ENCODE measurements at regions not wholly inside any gene's neighbourhood (a gene's known extent, or its start where the extent isn't known, plus 50 kb on each side); places are given as distances from the start of the nearest gene placed in this dataset.
A peak's percentile ranks its signal among the peaks of the same experiment; 100 is the strongest.

GRCh38 chr5:20231040-20231439, 243.0 kb upstream of the CDH18 start:
- H3K4me1 ChIP-seq (ENCODE audit: control insufficient read depth in 5 of 5, insufficient read depth in 5 of 5, low read length in 5 of 5), result peaks cover 0 to 7% (median 0%) of the 10 kb centered on the region in 5 donors
- DNase-seq (peak in 2 of 3 donors; percentile 18), ATAC-seq (ENCODE audit: insufficient read depth, low FRiP score) (no peak)
- H3K27me3 ChIP-seq (ENCODE audit: control insufficient read depth in 3 of 3, insufficient read depth in 3 of 3, low read length in 2 of 3), result no peaks in the 10 kb centered on the region
- no peaks in the 10 kb centered on the region for H3K36me3 ChIP-seq (ENCODE audit: control insufficient read depth in 4 of 4, insufficient read depth in 4 of 4, low read length in 4 of 4)
- 77 to 85% methylated on average over 7 of the region's 7 CpGs for WGBS, 2 donors
- no peak overlapping the region for H3K27ac ChIP-seq (ENCODE audit: low read depth in 1 of 2, low read length in 1 of 2)
- H3K9ac ChIP-seq (ENCODE audit: insufficient read depth in 1 of 2, low read length in 2 of 2), result no peak overlapping the region
- no peak overlapping the region for H3K4me3 ChIP-seq
- H3K9me3 ChIP-seq (ENCODE audit: control insufficient read depth in 4 of 4, insufficient read depth in 3 of 4, low read length in 3 of 4), result no peaks in the 10 kb centered on the region
- no peak for TF ChIP-seq CTCF (IDR thresholded peaks at IDR 0.05; ENCODE audit: control extremely low read depth, extremely low read depth)

- H3K4me3 ChIP-seq, result no peak overlapping the region
- H3K4me1 ChIP-seq (ENCODE audit: control insufficient read depth in 5 of 5, insufficient read depth in 5 of 5, low read length in 5 of 5), result peaks cover 0 to 7% (median 0%) of the 10 kb centered on the region in 5 donors
- TF ChIP-seq CTCF (IDR thresholded peaks at IDR 0.05; ENCODE audit: control extremely low read depth, extremely low read depth), result no peak
- H3K9ac ChIP-seq (ENCODE audit: insufficient read depth in 1 of 2, low read length in 2 of 2), result no peak overlapping the region
- 82 to 88% methylated on average over 1 of the region's 1 CpG for WGBS, 2 donors
- H3K36me3 ChIP-seq (ENCODE audit: control insufficient read depth in 4 of 4, insufficient read depth in 4 of 4, low read length in 4 of 4), result no peaks in the 10 kb centered on the region
- no peak overlapping the region for H3K27ac ChIP-seq (ENCODE audit: low read depth in 1 of 2, low read length in 1 of 2)
- H3K9me3 ChIP-seq (ENCODE audit: control insufficient read depth in 4 of 4, insufficient read depth in 3 of 4, low read length in 3 of 4), result no peaks in the 10 kb centered on the region
- ATAC-seq (ENCODE audit: insufficient read depth, low FRiP score) (no peak), DNase-seq (no peak)
- no peaks in the 10 kb centered on the region for H3K27me3 ChIP-seq (ENCODE audit: control insufficient read depth in 3 of 3, insufficient read depth in 3 of 3, low read length in 2 of 3)
Measured at GRCh38 chr5:20230010-20230409, 242.0 kb upstream of the CDH18 start.

GRCh38 chr5:20229303-20230005, 241.5 kb upstream of the CDH18 start:
- Histone ChIP-seq H3K9me3 (ENCODE audit: control insufficient read depth in 4 of 4, insufficient read depth in 3 of 4, low read length in 3 of 4) (no peaks in the 10 kb centered on the region), H3K27me3 (ENCODE audit: control insufficient read depth in 3 of 3, insufficient read depth in 3 of 3, low read length in 2 of 3) (no peaks in the 10 kb centered on the region), H3K4me1 (ENCODE audit: control insufficient read depth in 5 of 5, insufficient read depth in 5 of 5, low read length in 5 of 5) (peaks cover 0 to 7% (median 0%) of the 10 kb centered on the region in 5 donors), H3K27ac (ENCODE audit: low read depth in 1 of 2, low read length in 1 of 2) (no peak overlapping the region), H3K4me3 (no peak overlapping the region), H3K9ac (ENCODE audit: insufficient read depth in 1 of 2, low read length in 2 of 2) (no peak overlapping the region), H3K36me3 (ENCODE audit: control insufficient read depth in 4 of 4, insufficient read depth in 4 of 4, low read length in 4 of 4) (no peaks in the 10 kb centered on the region)
- 83 to 87% methylated on average over 2 of the region's 2 CpGs for WGBS, 2 donors
- DNase-seq, result peak in 2 of 3 donors; percentile 81 to 90
- TF ChIP-seq CTCF (IDR thresholded peaks at IDR 0.05; ENCODE audit: control extremely low read depth, extremely low read depth), result no peak
- ATAC-seq (ENCODE audit: insufficient read depth, low FRiP score), result no peak

- WGBS, 2 donors, result 53 to 71% methylated on average over 2 of the region's 2 CpGs
- DNase-seq (no peak), ATAC-seq (ENCODE audit: insufficient read depth, low FRiP score) (no peak)
- H3K4me3 ChIP-seq, result no peak overlapping the region
- H3K4me1 ChIP-seq (ENCODE audit: control insufficient read depth in 5 of 5, insufficient read depth in 5 of 5, low read length in 5 of 5), result peaks cover 0 to 4% (median 0%) of the 10 kb centered on the region in 5 donors
- no peaks in the 10 kb centered on the region for H3K36me3 ChIP-seq (ENCODE audit: control insufficient read depth in 4 of 4, insufficient read depth in 4 of 4, low read length in 4 of 4)
- no peaks in the 10 kb centered on the region for H3K27me3 ChIP-seq (ENCODE audit: control insufficient read depth in 3 of 3, insufficient read depth in 3 of 3, low read length in 2 of 3)
- no peak overlapping the region for H3K27ac ChIP-seq (ENCODE audit: low read depth in 1 of 2, low read length in 1 of 2)
- TF ChIP-seq CTCF (IDR thresholded peaks at IDR 0.05; ENCODE audit: control extremely low read depth, extremely low read depth), result no peak
- H3K9ac ChIP-seq (ENCODE audit: insufficient read depth in 1 of 2, low read length in 2 of 2), result no peak overlapping the region
- H3K9me3 ChIP-seq (ENCODE audit: control insufficient read depth in 4 of 4, insufficient read depth in 3 of 4, low read length in 3 of 4), result no peaks in the 10 kb centered on the region
Measured at GRCh38 chr5:20224966-20225365, 237.0 kb upstream of the CDH18 start.

Data from lung (tissue), 11 donors.